ENCODE measurements at regions not wholly inside any gene's neighbourhood (a gene's known extent, or its start where the extent isn't known, plus 50 kb on each side); places are given as distances from the start of the nearest gene placed in this dataset.

GRCh38 chr12:29883941-29884554, 100.3 kb upstream of the TMTC1 start:
- intact Hi-C loops (cut with micrococcal nuclease): no loop called here

GRCh38 chr12:29883525-29883924, 99.8 kb upstream of the TMTC1 start:
- intact Hi-C loops (cut with micrococcal nuclease): no loop called here

GRCh38 chr12:29882846-29883245, 99.1 kb upstream of the TMTC1 start:
- intact Hi-C loops (cut with micrococcal nuclease): no loop called here

- intact Hi-C loops (cut with micrococcal nuclease): no loop called here
Observed at GRCh38 chr12:29880987-29881386, 97.2 kb upstream of the TMTC1 start.

- intact Hi-C loops (cut with micrococcal nuclease): no loop called here
Observed at GRCh38 chr12:29879606-29880308, 96.0 kb upstream of the TMTC1 start.

- intact Hi-C loops (cut with micrococcal nuclease): no loop called here
Observed at GRCh38 chr12:29869946-29870345, 86.2 kb upstream of the TMTC1 start.

GRCh38 chr12:29867823-29868222, 84.1 kb upstream of the TMTC1 start:
- intact Hi-C loops (cut with micrococcal nuclease): no loop called here

GRCh38 chr12:29863665-29864064, 79.9 kb upstream of the TMTC1 start:
- intact Hi-C loops (cut with micrococcal nuclease): no loop called here

- intact Hi-C loops (cut with micrococcal nuclease): no loop called here
Observed at GRCh38 chr12:29858270-29858786, 74.6 kb upstream of the TMTC1 start.

- intact Hi-C loops (cut with micrococcal nuclease): no loop called here
Observed at GRCh38 chr12:29847246-29847645, 63.5 kb upstream of the TMTC1 start.

GRCh38 chr12:29844667-29845066, 60.9 kb upstream of the TMTC1 start:
- intact Hi-C loops (cut with micrococcal nuclease): no loop called here

GRCh38 chr12:29843036-29843435, 59.3 kb upstream of the TMTC1 start:
- intact Hi-C loops (cut with micrococcal nuclease): no loop called here

- intact Hi-C loops (cut with micrococcal nuclease): no loop called here
Observed at GRCh38 chr12:29838768-29839167, 55.0 kb upstream of the TMTC1 start.
